Neural cell (in vitro differentiated cells): ENCODE measurements at regions not wholly inside any gene's neighbourhood (a gene's known extent, or its start where the extent isn't known, plus 50 kb on each side); places are given as distances from the start of the nearest gene placed in this dataset.

ENCODE experiments used
- H2AFZ ChIP-seq: fragments of 200-600, 300-800 bp; sonication (generic), shearing (Covaris generic); 2 replicates; pipeline ENCODE4 v1.6.0; 2014; ENCODE audit warnings: low read depth, mild to moderate bottlenecking, antibody characterized with exemption, low read length, moderate library complexity
- H3F3A ChIP-seq: fragments of 200-600 bp; shearing (Covaris generic); 2 replicates; pipeline ENCODE4 v1.6.1; 2016; ENCODE audit warnings: mild to moderate bottlenecking, moderate library complexity, mixed read lengths, antibody characterized with exemption, low read length; ENCODE audit not compliant: insufficient read depth, poor library complexity, severe bottlenecking
- H3K27ac ChIP-seq: fragments of 200-600, 300-800 bp; sonication (generic), shearing (Covaris generic); 2 replicates; pipeline ENCODE4 v1.5.1; 2014; ENCODE audit warnings: mild to moderate bottlenecking, low read length, moderate library complexity
- H3K27me3 ChIP-seq: fragments of 300-800, 200-600 bp; sonication (generic), shearing (Covaris generic); 2 replicates; pipeline ENCODE4 v1.6.0; 2014; ENCODE audit warnings: mild to moderate bottlenecking, low read depth, low read length, moderate library complexity; ENCODE audit not compliant: insufficient read depth
- H3K36me3 ChIP-seq: fragments of 300-800, 200-600 bp; sonication (generic), shearing (Covaris generic); 2 replicates; pipeline ENCODE4 v1.5.1; 2014; ENCODE audit warnings: mild to moderate bottlenecking, antibody characterized with exemption, low read length, moderate library complexity; ENCODE audit not compliant: insufficient read depth
- H3K4me2 ChIP-seq: fragments of 300-800, 200-600 bp; sonication (generic), shearing (Covaris generic); 2 replicates; pipeline ENCODE4 v1.6.0; 2014; ENCODE audit warnings: mild to moderate bottlenecking, low read length
- H3K4me3 ChIP-seq: fragments of 300-800, 200-600 bp; sonication (generic), shearing (Covaris generic); 2 replicates; pipeline ENCODE4 v1.5.1; 2014; ENCODE audit warnings: mild to moderate bottlenecking, low read length, moderate library complexity
- H3K79me2 ChIP-seq: fragments of 200-600 bp; shearing (Covaris generic); replicated peaks from 2 replicates; pipeline ENCODE4 v1.6.0; 2014; ENCODE audit warnings: mild to moderate bottlenecking, low read length, moderate library complexity; ENCODE audit not compliant: insufficient read depth
- H3K9ac ChIP-seq: fragments of 300-800, 200-600 bp; sonication (generic), shearing (Covaris generic); 2 replicates; pipeline ENCODE4 v1.6.1; 2016; ENCODE audit warnings: mild to moderate bottlenecking, low read length, mixed read lengths
- H3K9me2 ChIP-seq: fragments of 200-600 bp; shearing (Covaris generic); 2 replicates; pipeline ENCODE4 v1.6.1; 2016; ENCODE audit warnings: mild to moderate bottlenecking, low read length, mixed read lengths; ENCODE audit not compliant: insufficient read depth
- H3K9me3 ChIP-seq: fragments of 200-600, 300-800 bp; sonication (generic), shearing (Covaris generic); 2 replicates; pipeline ENCODE4 v1.6.1; 2016; ENCODE audit warnings: mild to moderate bottlenecking, mixed run types, low read length, moderate library complexity, mixed read lengths
- H4K20me1 ChIP-seq: fragments of 200-600 bp; shearing (Covaris generic); 2 replicates; pipeline ENCODE4 v1.6.1; 2016; ENCODE audit warnings: mild to moderate bottlenecking, mixed run types; ENCODE audit not compliant: insufficient read depth
- CTCF ChIP-seq: fragments of 450-650 bp; IDR thresholded peaks from 2 replicates; pipeline ENCODE4 v1.5.1; 2014; ENCODE audit warnings: antibody characterized with exemption, mild to moderate bottlenecking, moderate library complexity; ENCODE audit not compliant: poor library complexity, severe bottlenecking
- EP300 ChIP-seq: fragments of 450-650 bp; conservative IDR thresholded peaks from 2 replicates; pipeline ENCODE4 v1.6.1; 2014; ENCODE audit warnings: antibody characterized with exemption, mild to moderate bottlenecking, moderate library complexity; ENCODE audit not compliant: poor library complexity, severe bottlenecking
- EZH2 ChIP-seq: fragments of 200-600, 300-800 bp; shearing (Covaris generic), sonication (generic); IDR thresholded peaks from 2 replicates; pipeline ENCODE4 v1.6.1; 2014; ENCODE audit warnings: antibody characterized with exemption, low read length, borderline replicate concordance, mild to moderate bottlenecking; ENCODE audit not compliant: insufficient read depth, poor library complexity, severe bottlenecking
- MXI1 ChIP-seq: fragments of 450-650 bp; conservative IDR thresholded peaks from 2 replicates; pipeline ENCODE4 v1.6.1; 2014; ENCODE audit warnings: antibody characterized with exemption, mild to moderate bottlenecking; ENCODE audit not compliant: poor library complexity, severe bottlenecking
- POLR2AphosphoS5 ChIP-seq: IDR thresholded peaks from 2 replicates; pipeline ENCODE4 v1.6.1; 2012
- RAD21 ChIP-seq: fragments of 450-650 bp; conservative IDR thresholded peaks from 2 replicates; pipeline ENCODE4 v1.6.1; 2014; ENCODE audit warnings: antibody characterized with exemption, mild to moderate bottlenecking, moderate library complexity
- REST ChIP-seq: IDR thresholded peaks from 2 replicates; pipeline ENCODE4 v1.6.1; 2012; ENCODE audit warnings: borderline replicate concordance
- SMC3 ChIP-seq: fragments of 450-650 bp; conservative IDR thresholded peaks from 2 replicates; pipeline ENCODE4 v1.6.1; 2014; ENCODE audit warnings: antibody characterized with exemption, mild to moderate bottlenecking, moderate library complexity; ENCODE audit not compliant: poor library complexity
- TAF1 ChIP-seq: IDR thresholded peaks from 2 replicates; pipeline ENCODE4 v1.6.1; 2012; ENCODE audit warnings: low read depth

GRCh38 chr13:97079726-97080125 is 85.5 kb upstream of the OXGR1 start:
- H4K20me1 ChIP-seq = no peaks in the 10 kb centered on the region
- no peak overlapping the region for H2AFZ ChIP-seq
- no peak overlapping the region for H3K27ac ChIP-seq
- TF ChIP-seq EP300 = no peak
- no peak for TF ChIP-seq POLR2AphosphoS5
- no peaks in the 10 kb centered on the region for H3K9me2 ChIP-seq
- no peaks in the 10 kb centered on the region for H3K36me3 ChIP-seq
- H3K9me3 ChIP-seq = no peaks in the 10 kb centered on the region
- H3K9ac ChIP-seq = no peak overlapping the region
- no peaks in the 10 kb centered on the region for H3F3A ChIP-seq
- H3K4me2 ChIP-seq = no peak overlapping the region
- H3K4me3 ChIP-seq = no peak overlapping the region
- no peaks in the 10 kb centered on the region for H3K27me3 ChIP-seq
- H3K79me2 ChIP-seq = no peaks in the 10 kb centered on the region

GRCh38 chr13:97082461-97083207 is 88.4 kb upstream of the OXGR1 start:
- Histone ChIP-seq H3K4me3 (no peak overlapping the region), H3K27ac (no peak overlapping the region), H3K9ac (no peak overlapping the region), H3K4me2 (no peak overlapping the region), H2AFZ (no peak overlapping the region), H3K9me2 (no peaks in the 10 kb centered on the region), H3K36me3 (no peaks in the 10 kb centered on the region), H3F3A (no peaks in the 10 kb centered on the region), H4K20me1 (no peaks in the 10 kb centered on the region), H3K79me2 (no peaks in the 10 kb centered on the region), H3K27me3 (no peaks in the 10 kb centered on the region), H3K9me3 (no peaks in the 10 kb centered on the region)
- TF ChIP-seq EZH2 = no peak
- no peak for TF ChIP-seq EP300
- no peak for TF ChIP-seq RAD21
- no peak for TF ChIP-seq CTCF
- no peak for TF ChIP-seq POLR2AphosphoS5
- no peak for TF ChIP-seq TAF1
- no peak for TF ChIP-seq SMC3
- no peak for TF ChIP-seq MXI1
- TF ChIP-seq REST = no peak
